ENCODE measurements at regions not wholly inside any gene's neighbourhood (a gene's known extent, or its start where the extent isn't known, plus 50 kb on each side); places are given as distances from the start of the nearest gene placed in this dataset.

DNA sequence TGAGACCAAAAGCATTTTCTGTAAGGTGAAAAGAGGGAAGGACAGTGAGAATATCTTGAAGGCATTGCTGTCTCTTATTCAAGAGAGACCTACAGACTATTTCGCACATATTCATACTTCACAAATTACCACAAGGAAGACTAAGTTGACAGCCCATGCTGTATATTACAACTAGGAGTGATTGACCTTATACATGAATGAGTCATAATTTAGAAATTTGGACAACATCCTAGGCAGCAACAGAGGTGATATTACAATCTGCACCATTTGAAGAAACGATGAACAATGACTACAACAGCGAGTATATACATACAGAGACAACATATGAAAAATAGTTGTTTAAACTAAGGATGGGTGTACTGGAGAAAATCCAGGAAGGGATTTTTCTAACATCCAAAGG is 971.7 kb downstream of the CDH11 start:
- TF ChIP-seq, protein P1, sequence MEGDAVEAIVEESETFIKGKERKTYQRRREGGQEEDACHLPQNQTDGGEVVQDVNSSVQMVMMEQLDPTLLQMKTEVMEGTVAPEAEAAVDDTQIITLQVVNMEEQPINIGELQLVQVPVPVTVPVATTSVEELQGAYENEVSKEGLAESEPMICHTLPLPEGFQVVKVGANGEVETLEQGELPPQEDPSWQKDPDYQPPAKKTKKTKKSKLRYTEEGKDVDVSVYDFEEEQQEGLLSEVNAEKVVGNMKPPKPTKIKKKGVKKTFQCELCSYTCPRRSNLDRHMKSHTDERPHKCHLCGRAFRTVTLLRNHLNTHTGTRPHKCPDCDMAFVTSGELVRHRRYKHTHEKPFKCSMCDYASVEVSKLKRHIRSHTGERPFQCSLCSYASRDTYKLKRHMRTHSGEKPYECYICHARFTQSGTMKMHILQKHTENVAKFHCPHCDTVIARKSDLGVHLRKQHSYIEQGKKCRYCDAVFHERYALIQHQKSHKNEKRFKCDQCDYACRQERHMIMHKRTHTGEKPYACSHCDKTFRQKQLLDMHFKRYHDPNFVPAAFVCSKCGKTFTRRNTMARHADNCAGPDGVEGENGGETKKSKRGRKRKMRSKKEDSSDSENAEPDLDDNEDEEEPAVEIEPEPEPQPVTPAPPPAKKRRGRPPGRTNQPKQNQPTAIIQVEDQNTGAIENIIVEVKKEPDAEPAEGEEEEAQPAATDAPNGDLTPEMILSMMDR (IDR thresholded peaks at IDR 0.05): no peak
- TF ChIP-seq POLR2A (IDR thresholded peaks at IDR 0.05): no peak
